Fibroblast of lung (primary cell): ENCODE measurements at regions not wholly inside any gene's neighbourhood (a gene's known extent, or its start where the extent isn't known, plus 50 kb on each side); places are given as distances from the start of the nearest gene placed in this dataset.

Experiments
- EZH2 ChIP-seq: IDR thresholded peaks from 2 replicates; pipeline ENCODE4 v1.5.1; 2012; ENCODE audit warnings: low read length, control low read depth, mild to moderate bottlenecking; ENCODE audit errors: missing control alignments
- TF ChIP-seq, protein P1 (sequence below), 2 donors: IDR thresholded peaks in 1 of 2; conservative IDR thresholded peaks in 1 of 2; 1 replicate in 1 of 2; 2 replicates in 1 of 2; pipeline ENCODE4 v1.5.1; 2011 to 2012; ENCODE audit warnings: low read length in 2 of 2, control low read depth in 1 of 2, inconsistent platforms in 1 of 2, low read depth in 1 of 2, mild to moderate bottlenecking in 1 of 2

DNA sequence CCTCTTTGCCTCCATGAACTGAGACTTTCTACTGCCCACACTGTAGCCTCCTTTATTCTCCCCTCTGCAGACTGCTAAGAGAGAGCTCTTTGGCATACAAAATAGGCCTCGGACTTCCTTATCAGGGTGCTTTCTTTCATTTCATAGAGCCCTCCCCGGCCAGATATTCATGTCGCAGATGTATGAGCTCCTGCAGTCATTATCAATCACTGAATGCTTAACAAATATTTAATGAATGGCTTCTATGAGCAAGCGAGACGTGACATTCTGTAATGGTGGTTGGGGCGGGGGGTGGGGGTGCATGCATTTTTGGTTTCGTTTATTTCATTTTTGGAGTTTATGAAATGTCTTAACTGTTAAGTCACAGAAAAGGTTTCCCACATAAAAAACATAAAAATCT lies 344.8 kb upstream of the KAZN start:
- TF ChIP-seq, protein P1, sequence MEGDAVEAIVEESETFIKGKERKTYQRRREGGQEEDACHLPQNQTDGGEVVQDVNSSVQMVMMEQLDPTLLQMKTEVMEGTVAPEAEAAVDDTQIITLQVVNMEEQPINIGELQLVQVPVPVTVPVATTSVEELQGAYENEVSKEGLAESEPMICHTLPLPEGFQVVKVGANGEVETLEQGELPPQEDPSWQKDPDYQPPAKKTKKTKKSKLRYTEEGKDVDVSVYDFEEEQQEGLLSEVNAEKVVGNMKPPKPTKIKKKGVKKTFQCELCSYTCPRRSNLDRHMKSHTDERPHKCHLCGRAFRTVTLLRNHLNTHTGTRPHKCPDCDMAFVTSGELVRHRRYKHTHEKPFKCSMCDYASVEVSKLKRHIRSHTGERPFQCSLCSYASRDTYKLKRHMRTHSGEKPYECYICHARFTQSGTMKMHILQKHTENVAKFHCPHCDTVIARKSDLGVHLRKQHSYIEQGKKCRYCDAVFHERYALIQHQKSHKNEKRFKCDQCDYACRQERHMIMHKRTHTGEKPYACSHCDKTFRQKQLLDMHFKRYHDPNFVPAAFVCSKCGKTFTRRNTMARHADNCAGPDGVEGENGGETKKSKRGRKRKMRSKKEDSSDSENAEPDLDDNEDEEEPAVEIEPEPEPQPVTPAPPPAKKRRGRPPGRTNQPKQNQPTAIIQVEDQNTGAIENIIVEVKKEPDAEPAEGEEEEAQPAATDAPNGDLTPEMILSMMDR (conservative IDR thresholded peaks at IDR 0.05 in 1 of 2, IDR thresholded peaks at IDR 0.05 in 1 of 2; ENCODE audit: low read depth in 1 of 2, low read length in 2 of 2), result no peak
- TF ChIP-seq EZH2, result no peak
